ENCODE measurements at regions not wholly inside any gene's neighbourhood (a gene's known extent, or its start where the extent isn't known, plus 50 kb on each side); places are given as distances from the start of the nearest gene placed in this dataset.

DNA sequence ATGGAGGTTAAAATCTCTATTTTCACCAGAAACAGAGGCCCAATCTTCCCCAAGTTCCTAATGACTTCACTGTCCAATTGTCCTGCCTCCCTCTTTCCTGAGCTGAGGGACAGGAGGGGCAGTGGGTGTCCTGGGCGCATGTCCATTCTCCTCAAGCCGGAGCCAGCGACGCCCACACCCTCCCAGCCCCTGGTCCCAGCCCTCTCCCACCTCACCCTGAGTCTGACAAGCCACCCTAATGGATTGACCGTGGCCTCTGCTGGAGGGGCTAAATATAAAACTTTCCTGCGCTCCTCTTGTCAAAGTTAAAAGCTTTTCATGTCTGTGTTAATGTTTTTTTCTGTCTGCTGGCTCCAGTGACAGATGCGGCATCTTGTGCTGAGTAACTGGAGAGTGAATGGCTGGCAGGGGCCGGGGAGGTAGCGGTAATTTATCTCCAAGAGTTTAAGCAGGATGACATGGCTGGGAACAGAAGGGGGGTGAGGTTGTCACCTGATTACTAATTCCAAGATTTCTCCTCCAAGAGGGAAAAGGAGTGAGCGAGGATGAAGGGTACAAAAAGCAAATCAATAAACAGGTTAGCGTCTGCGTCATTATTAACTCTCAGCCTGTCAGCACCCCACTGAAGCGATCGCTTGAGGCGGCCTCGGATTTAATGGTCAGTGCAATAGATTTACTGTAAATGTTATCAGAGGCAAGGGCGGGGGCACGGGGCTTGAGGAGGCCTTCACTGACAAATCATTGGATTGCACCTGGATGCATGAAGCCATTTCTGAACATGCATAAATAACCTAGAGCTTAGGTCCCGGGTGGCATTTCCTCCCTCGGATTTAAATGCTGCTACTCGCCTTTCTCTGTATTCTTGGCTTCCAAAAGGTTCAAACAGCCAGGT, 118.1 kb upstream of the MAFB start:
- TF ChIP-seq, protein P1, sequence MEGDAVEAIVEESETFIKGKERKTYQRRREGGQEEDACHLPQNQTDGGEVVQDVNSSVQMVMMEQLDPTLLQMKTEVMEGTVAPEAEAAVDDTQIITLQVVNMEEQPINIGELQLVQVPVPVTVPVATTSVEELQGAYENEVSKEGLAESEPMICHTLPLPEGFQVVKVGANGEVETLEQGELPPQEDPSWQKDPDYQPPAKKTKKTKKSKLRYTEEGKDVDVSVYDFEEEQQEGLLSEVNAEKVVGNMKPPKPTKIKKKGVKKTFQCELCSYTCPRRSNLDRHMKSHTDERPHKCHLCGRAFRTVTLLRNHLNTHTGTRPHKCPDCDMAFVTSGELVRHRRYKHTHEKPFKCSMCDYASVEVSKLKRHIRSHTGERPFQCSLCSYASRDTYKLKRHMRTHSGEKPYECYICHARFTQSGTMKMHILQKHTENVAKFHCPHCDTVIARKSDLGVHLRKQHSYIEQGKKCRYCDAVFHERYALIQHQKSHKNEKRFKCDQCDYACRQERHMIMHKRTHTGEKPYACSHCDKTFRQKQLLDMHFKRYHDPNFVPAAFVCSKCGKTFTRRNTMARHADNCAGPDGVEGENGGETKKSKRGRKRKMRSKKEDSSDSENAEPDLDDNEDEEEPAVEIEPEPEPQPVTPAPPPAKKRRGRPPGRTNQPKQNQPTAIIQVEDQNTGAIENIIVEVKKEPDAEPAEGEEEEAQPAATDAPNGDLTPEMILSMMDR (IDR thresholded peaks at IDR 0.05): no peak
- TF ChIP-seq POLR2A (IDR thresholded peaks at IDR 0.05) (no peak), POLR2AphosphoS5 (IDR thresholded peaks at IDR 0.05) (no peak)

Measured in breast epithelium (tissue), 3 donors.